K562 (cell line): ENCODE measurements at regions not wholly inside any gene's neighbourhood (a gene's known extent, or its start where the extent isn't known, plus 50 kb on each side); places are given as distances from the start of the nearest gene placed in this dataset.

ENCODE experiments used
- BMI1 ChIP-seq: fragments of 150-350 bp; IDR thresholded peaks from 2 replicates; pipeline ENCODE4 v1.6.1; 2014; ENCODE audit warnings: low read length
- CTCF ChIP-seq, 3 experiments: IDR thresholded peaks in 2 of 3; conservative IDR thresholded peaks in 1 of 3; 2 replicates each; pipeline ENCODE4 v1.5.1; 2011 to 2012; ENCODE audit warnings: low read length in 3 of 3, mild to moderate bottlenecking in 3 of 3, control low read depth in 2 of 3, improper control_type of control experiment in 1 of 3, inconsistent platforms in 1 of 3, low read depth in 1 of 3, mixed read lengths in 1 of 3, moderate library complexity in 1 of 3; ENCODE audit not compliant: insufficient read depth in 2 of 3
- HES1 ChIP-seq: fragments of 450-650 bp; IDR thresholded peaks from 2 replicates; pipeline ENCODE4 v1.6.1; 2016; ENCODE audit warnings: low read depth, mild to moderate bottlenecking, moderate library complexity
- MAZ ChIP-seq, 2 experiments: fragments of 450-650 bp in 1 of 2; sonication (generic) in 1 of 2; formaldehyde crosslinking; IDR thresholded peaks in 1 of 2; conservative IDR thresholded peaks in 1 of 2; 2 replicates each; pipeline versions ENCODE4 v1.4.0 to v1.5.0; 2020; ENCODE audit warnings: mild to moderate bottlenecking in 1 of 2, missing genetic modification reagents in 1 of 2
- POLR2A ChIP-seq: fragments of 450-650 bp; conservative IDR thresholded peaks from 2 replicates; pipeline ENCODE4 v1.6.1; 2016
- POLR2AphosphoS5 ChIP-seq: IDR thresholded peaks from 2 replicates; pipeline ENCODE4 v1.6.1; 2011; ENCODE audit warnings: mild to moderate bottlenecking, low read depth, low read length, moderate library complexity; ENCODE audit not compliant: control insufficient read depth, insufficient read depth
- RBM34 ChIP-seq: fragments of 200-400 bp; formaldehyde crosslinking; IDR thresholded peaks from 2 replicates; pipeline ENCODE4 v1.6.1; 2018; ENCODE audit warnings: low read length, borderline replicate concordance; ENCODE audit not compliant: insufficient read depth
- SIN3A ChIP-seq, 2 experiments: fragments of 150-350 bp in 1 of 2; IDR thresholded peaks; 2 replicates each; pipeline ENCODE4 v1.6.1; 2011 to 2016; ENCODE audit warnings: borderline replicate concordance in 2 of 2, low read depth in 2 of 2, low read length in 2 of 2, mild to moderate bottlenecking in 2 of 2, moderate library complexity in 2 of 2; ENCODE audit not compliant: control insufficient read depth in 1 of 2
- SP2 ChIP-seq: IDR thresholded peaks from 2 replicates; pipeline ENCODE4 v1.6.1; 2011; ENCODE audit warnings: mild to moderate bottlenecking, low read depth, low read length, moderate library complexity; ENCODE audit not compliant: poor library complexity, severe bottlenecking; ENCODE audit errors: extremely low read depth
- ZNF561 ChIP-seq: fragments of 450-650 bp; formaldehyde crosslinking; conservative IDR thresholded peaks from 2 replicates; pipeline ENCODE4 v1.4.0; 2020; ENCODE audit warnings: mild to moderate bottlenecking, moderate library complexity

- TF ChIP-seq POLR2A = no peak
- no peak for TF ChIP-seq SIN3A (IDR thresholded peaks at IDR 0.05; ENCODE audit: borderline replicate concordance in 2 of 2, control insufficient read depth in 1 of 2, low read depth in 2 of 2, low read length in 2 of 2)
- no peak for TF ChIP-seq CTCF (IDR thresholded peaks at IDR 0.05 in 2 of 3, conservative IDR thresholded peaks at IDR 0.05 in 1 of 3; ENCODE audit: insufficient read depth in 2 of 3, low read depth in 1 of 3, low read length in 3 of 3)
- TF ChIP-seq MAZ (CRISPR knock-in tag; conservative IDR thresholded peaks at IDR 0.05 in 1 of 2, IDR thresholded peaks at IDR 0.05 in 1 of 2) = no peak
- no peak for TF ChIP-seq HES1
- no peak for TF ChIP-seq RBM34
- TF ChIP-seq SP2 = no peak
- TF ChIP-seq BMI1 = no peak
- TF ChIP-seq POLR2AphosphoS5 = no peak
- TF ChIP-seq ZNF561 (CRISPR knock-in tag) = no peak
Measured at GRCh38 chr6:22448291-22448711, 121.1 kb upstream of the HDGFL1 start.
